ENCODE measurements at regions not wholly inside any gene's neighbourhood (a gene's known extent, or its start where the extent isn't known, plus 50 kb on each side); places are given as distances from the start of the nearest gene placed in this dataset.

- Histone ChIP-seq H2BK5ac (ENCODE audit: low read depth, low read length) (no peak overlapping the region), H3K23ac (ENCODE audit: insufficient read length) (no peak overlapping the region), H3K79me2 (ENCODE audit: control insufficient read depth in 1 of 2, insufficient read depth in 2 of 2, low read length in 2 of 2) (no peaks in the 10 kb centered on the region), H4K91ac (replicated peaks; ENCODE audit: insufficient read length, low read length) (no peak overlapping the region), H2BK15ac (ENCODE audit: low read length) (no peak overlapping the region), H2BK20ac (ENCODE audit: low read length) (no peak overlapping the region), H4K20me1 (replicated peaks in 1 of 2; ENCODE audit: control insufficient read depth in 1 of 2, insufficient read depth in 2 of 2, low read length in 2 of 2) (no peaks in the 10 kb centered on the region), H3K4me2 (ENCODE audit: insufficient read depth in 1 of 2, low read depth in 2 of 2, low read length in 2 of 2) (no peak overlapping the region), H3K79me1 (ENCODE audit: low read depth, low read length) (no peaks in the 10 kb centered on the region), H3K27ac (ENCODE audit: low read depth, low read length) (no peak overlapping the region), H3K36me3 (ENCODE audit: control insufficient read depth in 2 of 4, insufficient read depth in 4 of 4, low read length in 3 of 4) (no peaks in the 10 kb centered on the region), H3K4me1 (replicated peaks in 1 of 4; ENCODE audit: control insufficient read depth in 3 of 4, insufficient read depth in 4 of 4, low read length in 3 of 4) (no peaks in the 10 kb centered on the region), H3K4ac (replicated peaks; ENCODE audit: insufficient read length, low read depth, low read length) (no peak overlapping the region), H3K9me3 (ENCODE audit: insufficient read depth in 2 of 2, low read depth in 1 of 2, low read length in 1 of 2) (peaks cover 0 to 4% of the 10 kb centered on the region in 2 experiments; a peak in 2 of 4 replicates), H2AFZ (ENCODE audit: low read length) (no peak overlapping the region), H3K4me3 (ENCODE audit: extremely low read depth in 1 of 4, insufficient read depth in 2 of 4, low read depth in 3 of 4, low read length in 4 of 4) (no peak overlapping the region), H3K9ac (replicated peaks in 1 of 4; ENCODE audit: extremely low read depth in 1 of 4, low read depth in 3 of 4, low read length in 3 of 4) (no peak overlapping the region), H2BK12ac (ENCODE audit: low read depth, low read length) (no peak overlapping the region), H3K18ac (ENCODE audit: extremely low read depth, low read length) (no peak overlapping the region), H2AK5ac (ENCODE audit: low read depth, low read length) (no peak overlapping the region), H3K14ac (ENCODE audit: insufficient read length) (no peak overlapping the region), H3K23me2 (ENCODE audit: low read depth, low read length) (no peaks in the 10 kb centered on the region), H4K5ac (ENCODE audit: insufficient read length, low read depth, low read length) (no peak overlapping the region), H3K27me3 (replicated peaks in 1 of 4; ENCODE audit: control insufficient read depth in 3 of 4, extremely low read depth in 1 of 4, insufficient read depth in 3 of 4, low read length in 3 of 4) (no peaks in the 10 kb centered on the region), H4K8ac (ENCODE audit: extremely low read depth, insufficient read depth, low read length) (no peak overlapping the region), H2BK120ac (replicated peaks; ENCODE audit: low read depth, low read length) (no peak overlapping the region), H3K56ac (replicated peaks; ENCODE audit: insufficient read length, low read depth, low read length) (no peak overlapping the region)
- TF ChIP-seq GTF2F1 (IDR thresholded peaks at IDR 0.05; ENCODE audit: borderline replicate concordance, low read depth, low read length) (no peak), RBBP5 (IDR thresholded peaks at IDR 0.05; ENCODE audit: borderline replicate concordance, low read depth, low read length) (no peak)
- WGBS, 2 experiments (ENCODE audit: extremely low coverage in 1 of 2, insufficient coverage in 1 of 2, insufficient read length in 1 of 2, insufficient replicate concordance in 2 of 2, low coverage in 1 of 2, low lambda C conversion rate in 2 of 2, missing lambda C conversion rate in 1 of 2): 72% methylated on average over 3 of the region's 3 CpGs; no CpG with 5 or more reads in 1 of the 2 experiments
- FAIRE-seq: no peak
- CTCF ChIA-PET (ENCODE audit: partially characterized antibody): interaction anchor here (13.1 kb wide), 1 partner anchor 135 kb away, joined by 235 read pairs; no protein-coding TSS in a partner anchor
- DNase-seq (ENCODE audit: low read depth in 1 of 2, low spot score in 2 of 2): no peak
- POLR2A ChIA-PET (ENCODE audit: partially characterized antibody): no interaction called here
These were observed 372.6 kb downstream of the SEC23A start for GRCh38 chr14:38730420-38730819.

Measured in H1 (cell line).